GM18505 (cell line): ENCODE measurements at regions not wholly inside any gene's neighbourhood (a gene's known extent, or its start where the extent isn't known, plus 50 kb on each side); places are given as distances from the start of the nearest gene placed in this dataset.

Experiments used
- ATAC-seq: cut with Tn5 transposase; IDR thresholded peaks from one replicate; pipeline ENCODE4 v1.9.1; 2021; ENCODE audit not compliant: unreplicated experiment
- POLR2A ChIP-seq: IDR thresholded peaks from 4 replicates; pipeline ENCODE4 v1.6.1; 2011; ENCODE audit warnings: borderline replicate concordance; ENCODE audit not compliant: insufficient read depth, insufficient read length; ENCODE audit errors: extremely low read depth

- no peak for ATAC-seq
- no peak for TF ChIP-seq POLR2A
These were observed 60.8 kb downstream of the MSX2 start for GRCh38 chr5:174785120-174785680.
